ENCODE measurements at regions not wholly inside any gene's neighbourhood (a gene's known extent, or its start where the extent isn't known, plus 50 kb on each side); places are given as distances from the start of the nearest gene placed in this dataset.

GRCh38 chrX:39011454-39012221 lies 210.4 kb downstream of the MID1IP1 start:
- no peaks in the 10 kb centered on the region for H3K36me3 ChIP-seq (ENCODE audit: control insufficient read depth in 1 of 2, insufficient read depth in 2 of 2, low read length in 2 of 2)
- no peak overlapping the region for H3K9ac ChIP-seq (ENCODE audit: low read length)
- H4K20me1 ChIP-seq (ENCODE audit: insufficient read depth) = no peaks in the 10 kb centered on the region
- BruUV-seq (replicated peaks) = no TSS peak
- POLR2A ChIA-PET = no interaction called here
- no peak overlapping the region for H3K4me3 ChIP-seq (replicated peaks in 1 of 2; ENCODE audit: low read depth in 1 of 2, low read length in 2 of 2)
- CTCF ChIA-PET = no interaction called here
- H2AFZ ChIP-seq (ENCODE audit: low read depth, low read length, poor library complexity, severe bottlenecking) = no peak overlapping the region
- H3K9me3 ChIP-seq (ENCODE audit: control insufficient read depth in 1 of 2, insufficient read depth in 1 of 2, low read depth in 1 of 2, low read length in 2 of 2) = no peaks in the 10 kb centered on the region
- H3K27me3 ChIP-seq (ENCODE audit: insufficient read depth, low read length) = no peaks in the 10 kb centered on the region
- H3K9me2 ChIP-seq (ENCODE audit: insufficient read depth) = no peaks in the 10 kb centered on the region
- TF ChIP-seq MAX (IDR thresholded peaks at IDR 0.05) = peak; percentile 33; the same call in 1 of the 2 replicates
- TF ChIP-seq SIN3A (IDR thresholded peaks at IDR 0.05; ENCODE audit: low read depth) = no peak
- TF ChIP-seq JUND (IDR thresholded peaks at IDR 0.05) = peak; percentile 29; the same call in 1 of the 2 replicates
- TF ChIP-seq ZNF274 (IDR thresholded peaks at IDR 0.05; ENCODE audit: low read depth, low read length) = no peak
- 0 out of 2 replicates have a peak, but pooled peaks have one; percentile 30 for TF ChIP-seq SP1 (IDR thresholded peaks at IDR 0.05; ENCODE audit: low read depth)
- TF ChIP-seq ELF1 (IDR thresholded peaks at IDR 0.05; ENCODE audit: borderline replicate concordance, low read depth) = no peak
- no peak for TF ChIP-seq CEBPB (IDR thresholded peaks at IDR 0.05; ENCODE audit: low read depth)
- no peak for TF ChIP-seq ZFX (IDR thresholded peaks at IDR 0.05)
- TF ChIP-seq YY1 (IDR thresholded peaks at IDR 0.05; ENCODE audit: extremely low read depth, insufficient replicate concordance, low read depth, low read length) = no peak
- TF ChIP-seq FOSL1 (IDR thresholded peaks at IDR 0.05; ENCODE audit: low read depth) = no peak
- TF ChIP-seq EZH2 (IDR thresholded peaks at IDR 0.05) = no peak
- TF ChIP-seq SRF (IDR thresholded peaks at IDR 0.05; ENCODE audit: low read depth) = no peak
- peaks cover 0 to 9% of the 10 kb centered on the region in 2 experiments; a peak in 2 of 4 replicates for H3K4me1 ChIP-seq (ENCODE audit: control insufficient read depth in 1 of 2, insufficient read depth in 2 of 2, low read length in 2 of 2)
- H3K79me2 ChIP-seq (ENCODE audit: insufficient read depth, low read length) = no peaks in the 10 kb centered on the region
- ATAC-seq (no peak), DNase-seq (ENCODE audit: low read depth, low spot score) (no peak)
- no peak overlapping the region for H3K4me2 ChIP-seq (ENCODE audit: low read length)
- H3K27ac ChIP-seq (ENCODE audit: low read depth, low read length) = no peak overlapping the region
- intact Hi-C loops (cut with micrococcal nuclease) = no loop called here
- RAD21 ChIA-PET (ENCODE audit: low non-redundant PET in 1 of 2, low total read pairs in 2 of 2, uncharacterized antibody in 2 of 2, unreplicated experiment in 2 of 2) = no interaction called here

All from HCT116 (cell line).